DOHH2 (cell line): ENCODE measurements at regions not wholly inside any gene's neighbourhood (a gene's known extent, or its start where the extent isn't known, plus 50 kb on each side); places are given as distances from the start of the nearest gene placed in this dataset.

ENCODE experiments used
- EZH2phosphoT487 ChIP-seq: fragments of 200-600 bp; sonication (generic); IDR thresholded peaks from 2 replicates; pipeline ENCODE4 v1.6.1; 2017; ENCODE audit warnings: borderline replicate concordance, mild to moderate bottlenecking, antibody characterized with exemption, low read length, moderate library complexity, mixed read lengths
- TF ChIP-seq, protein P1 (sequence below): fragments of 200-600 bp; sonication (generic); IDR thresholded peaks from one replicate; pipeline ENCODE4 v1.5.1; 2014; ENCODE audit warnings: antibody characterized with exemption, mild to moderate bottlenecking, low read depth, low read length; ENCODE audit not compliant: poor library complexity, severe bottlenecking

DNA sequence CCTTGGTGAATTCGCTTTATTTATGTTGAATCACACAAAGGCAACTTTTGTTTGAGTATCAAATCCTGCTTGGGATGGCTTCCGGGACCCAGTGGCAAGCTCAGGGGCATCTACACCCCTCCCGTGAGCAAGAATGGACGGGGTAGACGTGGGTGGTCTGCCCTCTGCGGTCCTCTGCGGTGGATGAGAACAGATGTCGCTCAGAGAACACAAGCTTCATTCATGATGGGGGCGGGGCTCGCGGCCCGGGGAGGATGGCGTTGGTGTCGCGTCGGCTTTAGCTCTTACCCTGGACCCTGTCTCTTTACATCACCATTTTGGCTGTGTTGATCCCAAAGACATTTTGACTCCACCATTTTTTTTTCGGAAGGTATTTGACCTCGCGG is 158.5 kb upstream of the RTL1 start:
- TF ChIP-seq, protein P1, sequence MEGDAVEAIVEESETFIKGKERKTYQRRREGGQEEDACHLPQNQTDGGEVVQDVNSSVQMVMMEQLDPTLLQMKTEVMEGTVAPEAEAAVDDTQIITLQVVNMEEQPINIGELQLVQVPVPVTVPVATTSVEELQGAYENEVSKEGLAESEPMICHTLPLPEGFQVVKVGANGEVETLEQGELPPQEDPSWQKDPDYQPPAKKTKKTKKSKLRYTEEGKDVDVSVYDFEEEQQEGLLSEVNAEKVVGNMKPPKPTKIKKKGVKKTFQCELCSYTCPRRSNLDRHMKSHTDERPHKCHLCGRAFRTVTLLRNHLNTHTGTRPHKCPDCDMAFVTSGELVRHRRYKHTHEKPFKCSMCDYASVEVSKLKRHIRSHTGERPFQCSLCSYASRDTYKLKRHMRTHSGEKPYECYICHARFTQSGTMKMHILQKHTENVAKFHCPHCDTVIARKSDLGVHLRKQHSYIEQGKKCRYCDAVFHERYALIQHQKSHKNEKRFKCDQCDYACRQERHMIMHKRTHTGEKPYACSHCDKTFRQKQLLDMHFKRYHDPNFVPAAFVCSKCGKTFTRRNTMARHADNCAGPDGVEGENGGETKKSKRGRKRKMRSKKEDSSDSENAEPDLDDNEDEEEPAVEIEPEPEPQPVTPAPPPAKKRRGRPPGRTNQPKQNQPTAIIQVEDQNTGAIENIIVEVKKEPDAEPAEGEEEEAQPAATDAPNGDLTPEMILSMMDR = no peak
- TF ChIP-seq EZH2phosphoT487 = no peak
